ENCODE measurements at regions not wholly inside any gene's neighbourhood (a gene's known extent, or its start where the extent isn't known, plus 50 kb on each side); places are given as distances from the start of the nearest gene placed in this dataset.

- Mint-ChIP-seq H3K9me3 (no peaks in the 10 kb centered on the region), H3K27me3 (ENCODE audit: low read depth) (peaks cover 2% of the 10 kb centered on the region; the same call in 1 of the 2 replicates), H3K4me1 (no peaks in the 10 kb centered on the region), H3K4me3 (no peak overlapping the region), H3K36me3 (ENCODE audit: insufficient read depth in 1 of 3, low read depth in 3 of 3) (no peaks in the 10 kb centered on the region), H3K27ac (no peak overlapping the region)
- WGBS (ENCODE audit: extremely low coverage, insufficient read length, low lambda C conversion rate): no CpG with 5 or more reads among the region's 6 CpGs
- Histone ChIP-seq H3T11ph (ENCODE audit: low read length) (no peak overlapping the region), H3K14ac (ENCODE audit: insufficient read depth, low read length) (no peak overlapping the region), H3K4me2 (ENCODE audit: insufficient read depth, insufficient read length, low read length) (no peak overlapping the region), H3K27me3 (ENCODE audit: insufficient read depth, low read length) (no peaks in the 10 kb centered on the region), H3K4ac (ENCODE audit: low read depth, low read length) (no peak overlapping the region), H3K18ac (ENCODE audit: insufficient read length, low read depth, low read length) (no peak overlapping the region), H2AFZ (ENCODE audit: low read length) (no peak overlapping the region), H4K91ac (ENCODE audit: insufficient read length, low read depth, low read length) (no peak overlapping the region), H3K9me3 (ENCODE audit: control insufficient read depth, low read depth, low read length) (no peaks in the 10 kb centered on the region), H2BK120ac (ENCODE audit: low read depth, low read length, poor library complexity, severe bottlenecking) (no peak overlapping the region), H3K23me2 (ENCODE audit: insufficient read length, low read depth, low read length, poor library complexity, severe bottlenecking) (no peaks in the 10 kb centered on the region), H3K4me1 (ENCODE audit: insufficient read depth, low read length) (no peaks in the 10 kb centered on the region), H2BK20ac (ENCODE audit: low read depth, low read length, poor library complexity, severe bottlenecking) (no peak overlapping the region), H2BK15ac (ENCODE audit: low read depth, low read length) (no peak overlapping the region), H3K79me1 (ENCODE audit: insufficient read depth, low read depth, low read length, poor library complexity, severe bottlenecking) (no peaks in the 10 kb centered on the region), H4K8ac (replicated peaks; ENCODE audit: insufficient read length, low read depth, low read length) (no peak overlapping the region), H2BK5ac (ENCODE audit: insufficient read length, low read length) (no peak overlapping the region), H2BK12ac (ENCODE audit: insufficient read length, low read depth, low read length) (no peak overlapping the region), H3K79me2 (ENCODE audit: insufficient read depth, low read length) (no peaks in the 10 kb centered on the region), H4K20me1 (ENCODE audit: control insufficient read depth, insufficient read depth, insufficient read length) (no peaks in the 10 kb centered on the region), H3K9ac (ENCODE audit: extremely low read depth, insufficient read length, low read length) (no peak overlapping the region), H3K27ac (ENCODE audit: insufficient read length, low read depth, low read length) (no peak overlapping the region), H3K56ac (ENCODE audit: insufficient read length, low read depth, low read length) (no peak overlapping the region), H2AK5ac (ENCODE audit: insufficient read length, low read length) (no peak overlapping the region), H4K5ac (ENCODE audit: insufficient read length, low read depth, low read length) (no peak overlapping the region), H3K23ac (ENCODE audit: insufficient read length, low read depth, low read length) (no peak overlapping the region)
- no peak for TF ChIP-seq CTCF (conservative IDR thresholded peaks at IDR 0.05)
- DNase-seq: no peak
Measured at GRCh38 chr2:7626139-7626537, 708.9 kb downstream of the RNF144A start.

Measured in H9 (cell line).